GM21737 (cell line): ENCODE measurements at regions not wholly inside any gene's neighbourhood (a gene's known extent, or its start where the extent isn't known, plus 50 kb on each side); places are given as distances from the start of the nearest gene placed in this dataset.

Source experiments
- ATAC-seq: cut with Tn5 transposase; IDR thresholded peaks from one replicate; pipeline ENCODE4 v1.9.1; 2021; ENCODE audit warnings: mild to moderate bottlenecking, moderate library complexity; ENCODE audit not compliant: unreplicated experiment

- no peak for ATAC-seq
These were observed 51.5 kb downstream of the IRAG1 start for GRCh38 chr11:10641912-10642697.

DNA sequence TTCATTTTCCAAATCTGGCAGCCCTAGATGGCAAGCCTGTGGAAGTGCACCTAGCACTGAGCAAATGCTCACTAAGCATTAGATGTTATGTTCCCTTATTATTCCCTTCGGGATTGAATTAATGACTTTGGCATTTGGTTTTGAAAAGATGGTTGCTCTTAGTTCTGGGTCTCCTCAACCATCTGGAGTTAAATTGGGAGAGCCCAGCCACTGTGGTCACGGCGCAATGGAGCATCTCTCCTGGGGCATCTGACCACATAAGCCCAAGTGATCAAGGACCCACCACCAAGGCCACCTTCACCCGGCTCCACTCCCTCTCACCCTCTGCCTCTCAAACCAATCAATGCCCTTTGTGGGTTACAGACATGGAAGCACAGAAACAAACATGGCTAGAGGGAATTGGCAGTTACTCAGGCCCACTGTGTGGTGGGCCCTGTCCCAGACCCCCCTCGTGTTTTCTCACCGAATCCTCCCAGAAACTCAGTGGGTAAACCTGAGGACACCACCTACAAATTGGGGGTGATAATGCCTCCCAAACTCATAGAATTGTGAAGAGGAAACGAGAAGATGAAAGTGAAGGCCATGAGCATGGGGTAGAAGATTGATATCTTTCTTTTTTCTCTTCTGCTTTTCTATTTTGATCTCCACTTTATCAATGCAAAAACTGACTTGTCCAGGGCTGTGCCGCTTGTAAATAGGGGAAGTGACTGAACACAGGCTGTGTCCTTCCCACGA, 52.2 kb downstream of the IRAG1 start:
- peak; percentile 66 for ATAC-seq

- ATAC-seq, result no peak
These were observed 53.2 kb downstream of the IRAG1 start for GRCh38 chr11:10640308-10640707.

- ATAC-seq, result no peak
These were observed 54.2 kb downstream of the IRAG1 start for GRCh38 chr11:10639350-10639749.

GRCh38 chr11:10638316-10638925, 55.1 kb downstream of the IRAG1 start:
- ATAC-seq, result no peak

DNA sequence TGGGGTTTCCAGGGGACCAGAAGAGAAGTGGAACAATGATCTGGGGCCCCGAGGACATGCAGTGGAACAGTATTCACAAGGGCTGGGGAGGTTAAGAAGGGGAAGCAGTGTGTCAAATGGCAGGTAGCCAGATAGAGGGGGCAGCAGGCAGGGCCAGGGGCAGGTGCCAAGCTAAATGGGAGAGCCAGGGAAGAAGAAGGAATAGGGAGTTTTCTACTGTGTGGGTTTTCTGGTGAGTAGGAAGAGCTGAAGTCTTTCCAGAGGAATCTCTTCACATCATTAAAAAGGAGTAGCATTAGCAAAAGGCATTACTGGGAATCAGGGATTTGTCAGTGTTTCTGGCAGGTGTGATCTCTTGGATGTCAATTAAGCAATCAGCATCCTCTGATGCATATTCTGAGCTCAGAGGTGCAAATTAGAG, 55.8 kb downstream of the IRAG1 start:
- ATAC-seq, result no peak

DNA sequence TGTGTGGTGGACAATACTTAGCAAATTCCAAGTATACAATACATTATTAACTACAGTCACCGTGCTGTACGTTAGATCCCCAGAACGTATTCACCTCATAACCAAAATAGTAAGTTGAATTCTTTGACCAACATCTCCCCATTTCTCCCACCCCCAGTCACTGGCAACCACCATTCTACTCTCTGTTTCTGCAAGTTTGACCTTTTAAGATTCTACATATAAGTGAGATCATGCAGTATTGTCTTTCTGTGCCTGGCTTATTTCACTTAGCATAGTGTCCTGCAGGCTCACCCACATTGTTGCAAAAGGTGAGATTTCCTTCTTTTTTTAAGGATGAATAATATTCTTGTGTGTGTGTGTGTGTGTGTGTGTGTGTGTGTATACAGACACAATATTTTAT, 59.1 kb downstream of the IRAG1 start:
- no peak for ATAC-seq

DNA sequence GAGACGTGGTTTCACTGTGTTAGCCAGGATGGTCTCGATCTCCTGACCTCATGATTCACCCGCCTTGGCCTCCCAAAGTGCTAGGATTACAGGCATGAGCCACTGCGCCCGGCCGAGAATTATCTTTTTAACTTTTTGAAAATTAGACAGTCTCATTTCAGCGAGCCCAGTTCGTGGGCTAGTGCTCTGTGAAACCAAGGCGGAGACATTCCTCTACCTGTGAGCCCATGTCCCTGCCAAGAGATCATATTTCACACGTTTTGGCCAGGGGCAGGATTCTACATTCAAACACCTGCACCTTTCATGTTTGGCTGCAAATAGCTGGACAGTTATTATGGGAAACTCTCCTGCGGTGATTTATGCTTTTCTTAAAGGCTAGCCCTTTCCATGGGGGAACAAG, 60.3 kb downstream of the IRAG1 start:
- no peak for ATAC-seq

DNA sequence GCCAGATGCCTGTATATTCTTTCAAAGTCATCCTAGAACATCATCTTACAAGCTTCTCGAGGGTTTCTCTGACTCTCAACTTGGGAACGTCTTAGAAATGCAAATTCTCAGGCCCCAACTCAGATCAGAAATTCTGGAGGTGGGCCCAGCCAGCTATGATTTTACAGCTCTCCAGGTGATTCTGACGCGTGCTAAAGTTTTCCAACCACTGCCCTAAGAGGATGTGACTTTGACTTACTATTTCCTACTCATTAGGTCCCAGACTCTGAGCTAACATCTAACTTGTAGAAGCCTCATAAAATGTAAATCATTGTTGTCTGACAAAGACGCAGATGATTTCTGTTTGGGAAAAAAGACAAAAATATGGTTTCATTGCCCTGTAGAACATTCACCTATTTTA, 61.1 kb downstream of the IRAG1 start:
- no peak for ATAC-seq

DNA sequence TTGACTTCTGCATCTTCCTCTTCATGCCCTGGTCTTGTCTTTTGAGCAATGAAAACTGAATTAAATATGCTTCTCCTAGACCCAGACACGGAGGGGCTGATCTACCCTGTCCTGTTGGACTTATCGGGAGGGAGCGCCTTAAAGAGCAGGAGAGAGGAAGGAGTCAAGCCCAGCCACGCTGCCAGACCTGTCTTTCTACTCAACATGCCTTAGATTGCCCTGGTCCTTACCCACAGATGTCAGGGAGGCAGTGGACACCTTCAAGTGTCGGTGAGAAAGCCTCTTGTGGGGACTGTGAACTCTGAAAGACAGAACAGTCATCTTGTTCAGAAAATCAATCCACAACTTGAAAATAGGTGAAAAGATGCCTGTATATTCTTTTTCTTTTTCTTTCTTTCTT, 61.8 kb downstream of the IRAG1 start:
- no peak for ATAC-seq

DNA sequence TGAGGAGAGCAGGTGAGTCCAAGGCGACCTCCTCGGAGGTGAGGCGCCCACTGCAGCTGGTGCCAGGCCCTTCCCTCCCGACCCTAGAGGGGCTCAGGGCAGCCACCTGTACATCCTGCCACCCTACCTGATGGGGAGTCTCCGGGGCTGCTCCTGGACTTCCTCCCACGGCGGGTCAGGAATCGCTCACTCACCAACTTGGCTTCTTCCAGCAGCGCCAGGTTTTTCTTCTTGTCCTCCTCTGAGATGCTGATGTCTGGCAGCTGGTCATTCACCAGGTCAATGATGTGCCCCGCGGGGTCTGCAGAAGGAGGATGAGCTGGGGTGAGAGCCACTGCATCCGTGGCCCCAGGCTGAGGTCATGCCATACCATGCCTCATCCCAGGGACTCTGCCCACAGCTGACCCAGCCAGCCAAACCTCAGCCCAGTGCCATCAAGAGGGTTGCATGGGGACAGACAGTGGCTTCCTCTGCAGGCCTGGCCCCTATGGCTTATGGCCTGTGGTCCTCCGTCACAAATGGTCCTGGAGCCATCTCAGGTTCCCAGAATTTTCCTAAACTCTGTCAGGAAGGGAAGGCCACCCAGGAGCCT, 61.0 kb upstream of the LYVE1 start:
- ATAC-seq, result no peak

- no peak for ATAC-seq
These were observed 60.2 kb upstream of the LYVE1 start for GRCh38 chr11:10628508-10629236.

GRCh38 chr11:10627816-10628215, 59.4 kb upstream of the LYVE1 start:
- no peak for ATAC-seq

DNA sequence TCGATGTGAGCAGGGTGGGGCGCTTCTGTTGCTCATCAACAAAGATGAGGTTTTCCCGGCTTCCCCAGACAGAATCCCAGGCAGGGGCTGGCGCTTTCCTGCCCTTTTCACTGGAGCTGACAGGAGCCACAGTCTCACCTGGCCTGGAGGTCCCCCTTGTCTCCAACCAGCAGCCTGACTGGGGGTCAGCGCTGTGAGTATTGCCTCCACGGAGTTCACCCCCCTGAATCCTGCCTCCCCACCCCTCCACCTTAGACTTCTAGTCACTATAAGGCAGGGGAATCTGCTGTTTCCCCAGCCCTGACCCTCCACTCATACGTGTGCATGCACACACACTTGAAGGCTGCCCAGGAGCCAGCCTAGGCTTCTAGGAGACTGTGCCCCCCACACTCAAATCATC, 58.8 kb upstream of the LYVE1 start:
- no peak for ATAC-seq

DNA sequence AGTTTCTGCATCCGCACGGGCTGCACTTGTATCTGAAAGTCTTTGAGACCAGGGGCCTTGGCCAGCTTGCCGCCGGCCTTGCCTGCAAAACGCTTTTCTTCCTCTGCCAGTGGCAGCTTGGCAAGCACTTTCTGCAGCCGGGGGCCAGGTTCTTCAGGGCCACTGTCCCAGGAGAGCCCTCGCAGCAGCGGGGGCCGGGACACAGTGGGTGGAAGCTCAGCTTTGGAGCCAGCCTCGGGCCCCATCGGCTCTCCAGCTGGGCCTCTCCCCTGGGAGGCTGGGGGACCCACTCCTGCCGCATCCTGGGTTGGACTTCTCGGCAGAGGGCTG, 57.5 kb upstream of the LYVE1 start:
- ATAC-seq, result no peak

- no peak for ATAC-seq
These were observed 57.0 kb upstream of the LYVE1 start for GRCh38 chr11:10625281-10625981.

- ATAC-seq, result no peak
These were observed 55.6 kb upstream of the LYVE1 start for GRCh38 chr11:10623797-10624761.

GRCh38 chr11:10622957-10623791, 54.7 kb upstream of the LYVE1 start:
- no peak for ATAC-seq
